DND-41 (cell line): ENCODE measurements at regions not wholly inside any gene's neighbourhood (a gene's known extent, or its start where the extent isn't known, plus 50 kb on each side); places are given as distances from the start of the nearest gene placed in this dataset.

Experiments used
- ATAC-seq: fragments of 200-7000 bp; cut with Tn5 transposase; 3 replicates; pipeline ENCODE4 v1.9.1; 2021; ENCODE audit warnings: low read depth; ENCODE audit not compliant: insufficient read depth
- DNase-seq: peaks from one replicate; pipeline ENCODE4 v3.0.0-alpha.2; 2020
- H2AFZ ChIP-seq: 2 replicates; pipeline ENCODE4 v1.6.0; 2012; ENCODE audit warnings: low read depth, low read length
- H3K27ac ChIP-seq: 2 replicates; pipeline ENCODE4 v1.5.1; 2012; ENCODE audit warnings: low read length, inconsistent platforms
- H3K27me3 ChIP-seq: fragments of 200-600 bp; sonication (generic); 2 replicates; pipeline ENCODE4 v1.6.0; 2012; ENCODE audit warnings: low read length, mild to moderate bottlenecking, inconsistent platforms; ENCODE audit not compliant: insufficient read depth, poor library complexity
- H3K36me3 ChIP-seq: 2 replicates; pipeline ENCODE4 v1.5.1; 2012; ENCODE audit warnings: low read length, inconsistent platforms; ENCODE audit not compliant: insufficient read depth
- H3K4me1 ChIP-seq: 2 replicates; pipeline ENCODE4 v1.5.1; 2012; ENCODE audit warnings: mild to moderate bottlenecking, low read length; ENCODE audit not compliant: insufficient read depth
- H3K4me2 ChIP-seq: 2 replicates; pipeline ENCODE4 v1.6.0; 2012; ENCODE audit warnings: mild to moderate bottlenecking, moderate library complexity, low read length, inconsistent platforms; ENCODE audit not compliant: insufficient read depth
- H3K4me3 ChIP-seq, 2 experiments: fragments of 200-600 bp in 1 of 2; shearing (Covaris generic) in 1 of 2; 2 replicates each; pipeline ENCODE4 v1.5.1; 2012 to 2016; ENCODE audit warnings: inconsistent platforms in 2 of 2, low read length in 2 of 2, mild to moderate bottlenecking in 2 of 2, low read depth in 1 of 2, moderate library complexity in 1 of 2
- H3K79me2 ChIP-seq: 2 replicates; pipeline ENCODE4 v1.6.0; 2012; ENCODE audit warnings: low read length, inconsistent platforms; ENCODE audit not compliant: insufficient read depth
- H3K9ac ChIP-seq: 2 replicates; pipeline ENCODE4 v1.6.0; 2012; ENCODE audit warnings: low read depth, mild to moderate bottlenecking, inconsistent platforms, low read length, moderate library complexity
- H3K9me3 ChIP-seq: 2 replicates; pipeline ENCODE4 v1.5.1; 2012; ENCODE audit warnings: low read length, moderate library complexity, mild to moderate bottlenecking, inconsistent platforms; ENCODE audit not compliant: insufficient read depth, severe bottlenecking
- H4K20me1 ChIP-seq: 2 replicates; pipeline ENCODE4 v1.6.0; 2012; ENCODE audit warnings: low read length; ENCODE audit not compliant: insufficient read depth
- EZH2 ChIP-seq: IDR thresholded peaks from 3 replicates; pipeline ENCODE4 v1.6.1; 2012; ENCODE audit warnings: borderline replicate concordance, low read depth, mild to moderate bottlenecking, moderate library complexity, low read length, inconsistent platforms; ENCODE audit not compliant: severe bottlenecking
- TF ChIP-seq, protein P1 (sequence below): IDR thresholded peaks from 2 replicates; pipeline ENCODE4 v1.5.1; 2012; ENCODE audit warnings: borderline replicate concordance, low read length, moderate library complexity, mild to moderate bottlenecking; ENCODE audit not compliant: poor library complexity, severe bottlenecking; ENCODE audit errors: extremely low read depth

DNA sequence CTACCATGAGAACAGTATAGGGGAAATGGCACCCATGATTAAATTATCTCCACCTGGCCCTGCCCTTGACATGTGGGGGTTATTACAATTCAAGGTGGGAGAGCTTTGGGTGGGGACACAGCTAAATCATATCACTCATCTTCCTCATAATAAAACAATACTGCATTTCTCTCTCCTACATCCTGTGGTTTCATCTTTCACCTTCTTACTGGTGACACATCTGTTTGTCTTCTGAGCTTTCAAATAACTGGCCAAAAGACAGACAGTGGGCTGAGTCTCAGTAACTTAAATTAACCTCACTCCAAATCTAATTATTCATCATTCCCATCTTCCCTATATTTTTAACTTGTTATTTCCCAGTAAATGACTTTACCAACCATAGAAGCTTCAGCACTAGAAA, 729.7 kb upstream of the USP15 start:
- Histone ChIP-seq H3K9me3 (no peaks in the 10 kb centered on the region), H3K27ac (no peak overlapping the region), H3K79me2 (no peaks in the 10 kb centered on the region), H3K36me3 (no peaks in the 10 kb centered on the region), H3K4me1 (no peaks in the 10 kb centered on the region), H3K4me3 (no peak overlapping the region), H3K27me3 (no peaks in the 10 kb centered on the region), H4K20me1 (no peaks in the 10 kb centered on the region), H2AFZ (no peak overlapping the region), H3K9ac (no peak overlapping the region), H3K4me2 (no peak overlapping the region)
- TF ChIP-seq EZH2: no peak
- TF ChIP-seq, protein P1, sequence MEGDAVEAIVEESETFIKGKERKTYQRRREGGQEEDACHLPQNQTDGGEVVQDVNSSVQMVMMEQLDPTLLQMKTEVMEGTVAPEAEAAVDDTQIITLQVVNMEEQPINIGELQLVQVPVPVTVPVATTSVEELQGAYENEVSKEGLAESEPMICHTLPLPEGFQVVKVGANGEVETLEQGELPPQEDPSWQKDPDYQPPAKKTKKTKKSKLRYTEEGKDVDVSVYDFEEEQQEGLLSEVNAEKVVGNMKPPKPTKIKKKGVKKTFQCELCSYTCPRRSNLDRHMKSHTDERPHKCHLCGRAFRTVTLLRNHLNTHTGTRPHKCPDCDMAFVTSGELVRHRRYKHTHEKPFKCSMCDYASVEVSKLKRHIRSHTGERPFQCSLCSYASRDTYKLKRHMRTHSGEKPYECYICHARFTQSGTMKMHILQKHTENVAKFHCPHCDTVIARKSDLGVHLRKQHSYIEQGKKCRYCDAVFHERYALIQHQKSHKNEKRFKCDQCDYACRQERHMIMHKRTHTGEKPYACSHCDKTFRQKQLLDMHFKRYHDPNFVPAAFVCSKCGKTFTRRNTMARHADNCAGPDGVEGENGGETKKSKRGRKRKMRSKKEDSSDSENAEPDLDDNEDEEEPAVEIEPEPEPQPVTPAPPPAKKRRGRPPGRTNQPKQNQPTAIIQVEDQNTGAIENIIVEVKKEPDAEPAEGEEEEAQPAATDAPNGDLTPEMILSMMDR: no peak
- no peak for DNase-seq
- no peak for ATAC-seq

- no peaks in the 10 kb centered on the region for H3K9me3 ChIP-seq
- H3K9ac ChIP-seq: no peak overlapping the region
- H3K4me3 ChIP-seq: no peak overlapping the region
- no peak for DNase-seq
- H3K4me1 ChIP-seq: no peaks in the 10 kb centered on the region
- TF ChIP-seq EZH2: no peak
- TF ChIP-seq, protein P1: no peak
- no peak overlapping the region for H2AFZ ChIP-seq
- no peaks in the 10 kb centered on the region for H4K20me1 ChIP-seq
- no peaks in the 10 kb centered on the region for H3K79me2 ChIP-seq
- no peaks in the 10 kb centered on the region for H3K27me3 ChIP-seq
- no peak overlapping the region for H3K4me2 ChIP-seq
- H3K27ac ChIP-seq: no peak overlapping the region
- H3K36me3 ChIP-seq: no peaks in the 10 kb centered on the region
- ATAC-seq: no peak
These were observed 729.0 kb upstream of the USP15 start for GRCh38 chr12:61531195-61531594.

GRCh38 chr12:61536117-61536516, 724.1 kb upstream of the USP15 start:
- Histone ChIP-seq H3K9me3 (no peaks in the 10 kb centered on the region), H3K4me2 (no peak overlapping the region), H2AFZ (no peak overlapping the region), H3K27me3 (no peaks in the 10 kb centered on the region), H3K36me3 (no peaks in the 10 kb centered on the region), H3K9ac (no peak overlapping the region), H4K20me1 (no peaks in the 10 kb centered on the region), H3K27ac (no peak overlapping the region), H3K4me3 (no peak overlapping the region), H3K79me2 (no peaks in the 10 kb centered on the region), H3K4me1 (no peaks in the 10 kb centered on the region)
- ATAC-seq: no peak
- TF ChIP-seq, protein P1: no peak
- no peak for TF ChIP-seq EZH2
- no peak for DNase-seq

DNA sequence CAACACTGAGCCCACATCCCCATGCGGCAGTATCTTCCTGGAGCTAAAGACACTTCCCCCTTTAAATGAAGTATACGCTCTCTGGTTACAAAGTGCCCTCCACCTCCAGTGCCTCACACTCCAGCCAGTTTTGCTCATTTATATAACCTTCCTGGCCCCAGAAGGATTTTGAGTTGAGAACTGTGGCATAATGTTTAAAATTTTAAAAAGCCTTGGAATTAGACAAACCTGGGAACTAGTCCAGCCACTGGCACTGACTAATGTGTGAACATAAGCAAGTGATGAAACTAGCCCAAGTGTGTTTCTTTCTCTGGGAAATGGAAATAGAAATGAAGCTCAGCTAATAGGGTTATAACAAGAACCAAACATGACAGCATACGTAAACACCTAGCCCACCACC, 723.7 kb upstream of the USP15 start:
- no peak overlapping the region for H3K4me2 ChIP-seq
- no peak for ATAC-seq

More for the DNA sequence above, 723.7 kb upstream of the USP15 start:
- Histone ChIP-seq H4K20me1 (no peaks in the 10 kb centered on the region), H3K79me2 (no peaks in the 10 kb centered on the region), H3K27me3 (no peaks in the 10 kb centered on the region), H3K27ac (no peak overlapping the region), H3K9ac (no peak overlapping the region), H3K4me1 (no peaks in the 10 kb centered on the region), H3K9me3 (no peaks in the 10 kb centered on the region), H2AFZ (no peak overlapping the region), H3K4me3 (no peak overlapping the region), H3K36me3 (no peaks in the 10 kb centered on the region)
- no peak for DNase-seq
- TF ChIP-seq, protein P1: no peak
- no peak for TF ChIP-seq EZH2
